ENCODE measurements at regions not wholly inside any gene's neighbourhood (a gene's known extent, or its start where the extent isn't known, plus 50 kb on each side); places are given as distances from the start of the nearest gene placed in this dataset.

GRCh38 chr10:10038348-10038747, 979.3 kb upstream of the CELF2 start:
- TF ChIP-seq RBBP5 (conservative IDR thresholded peaks at IDR 0.05): no peak
- no peak for TF ChIP-seq CTCF (IDR thresholded peaks at IDR 0.05 in 2 of 3, conservative IDR thresholded peaks at IDR 0.05 in 1 of 3; ENCODE audit: control insufficient read depth in 2 of 3, extremely low read depth in 1 of 3, insufficient read depth in 1 of 3, low read depth in 3 of 3, low read length in 3 of 3)
- TF ChIP-seq PKNOX1 (IDR thresholded peaks at IDR 0.05): no peak
- TF ChIP-seq CEBPB (IDR thresholded peaks at IDR 0.05; ENCODE audit: borderline replicate concordance in 1 of 2, low read depth in 2 of 2, low read length in 2 of 2): no peak
- no peak for TF ChIP-seq ZNF274 (IDR thresholded peaks at IDR 0.05; ENCODE audit: insufficient read depth, insufficient read length)
- no peak for TF ChIP-seq RFX5 (IDR thresholded peaks at IDR 0.05; ENCODE audit: low read depth, low read length)
- TF ChIP-seq REST (IDR thresholded peaks at IDR 0.05; ENCODE audit: low read depth, low read length): no peak
- no peak for TF ChIP-seq PML (IDR thresholded peaks at IDR 0.05; ENCODE audit: low read length)
- no peak for TF ChIP-seq CREB1 (IDR thresholded peaks at IDR 0.05; ENCODE audit: low read depth)
- TF ChIP-seq ZNF592 (IDR thresholded peaks at IDR 0.05): no peak
